ENCODE measurements at regions not wholly inside any gene's neighbourhood (a gene's known extent, or its start where the extent isn't known, plus 50 kb on each side); places are given as distances from the start of the nearest gene placed in this dataset.

GRCh38 chr7:40965774-40966173 is 737.1 kb downstream of the INHBA start:
- no peak for DNase-seq (ENCODE audit: low spot score)
- no peak for TF ChIP-seq CTCF (conservative IDR thresholded peaks at IDR 0.05; ENCODE audit: low read depth)
- ChIA-PET POLR2A (ENCODE audit: low non-redundant PET) (no interaction called here), CTCF (no interaction called here)
- H3K27ac ChIP-seq = no peak overlapping the region

- no peak overlapping the region for H3K27ac ChIP-seq
- no peak for DNase-seq (ENCODE audit: low spot score)
- POLR2A ChIA-PET (ENCODE audit: low non-redundant PET) = no interaction called here
- no peak for TF ChIP-seq CTCF (conservative IDR thresholded peaks at IDR 0.05; ENCODE audit: low read depth)
- CTCF ChIA-PET = no interaction called here
Observed at GRCh38 chr7:40965016-40965415, 737.9 kb downstream of the INHBA start.

DNA sequence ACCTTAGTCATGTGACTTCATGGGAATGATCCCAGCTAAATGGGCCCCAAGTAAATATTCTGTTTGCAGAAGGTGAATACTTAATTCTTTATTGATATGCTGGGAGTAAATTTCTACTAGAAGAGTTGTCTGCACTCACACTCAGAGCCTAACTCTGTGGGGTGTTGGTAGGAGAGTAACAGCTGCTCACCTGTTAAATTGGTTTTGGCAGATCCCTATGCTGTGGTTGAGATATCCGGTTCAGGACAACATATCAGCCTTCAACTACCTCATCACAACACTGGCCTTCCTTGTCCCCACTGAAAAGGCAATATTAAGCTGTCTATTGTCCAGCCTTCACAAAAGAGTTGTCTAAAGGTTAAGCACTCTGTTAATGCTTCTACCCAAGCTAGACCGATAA is 738.3 kb downstream of the INHBA start:
- CTCF ChIA-PET = no interaction called here
- DNase-seq (ENCODE audit: low spot score) = no peak
- TF ChIP-seq CTCF (conservative IDR thresholded peaks at IDR 0.05; ENCODE audit: low read depth) = no peak
- H3K27ac ChIP-seq = no peak overlapping the region
- POLR2A ChIA-PET (ENCODE audit: low non-redundant PET) = no interaction called here

GRCh38 chr7:40959955-40960354 is 742.9 kb downstream of the INHBA start:
- H3K27ac ChIP-seq = no peak overlapping the region
- POLR2A ChIA-PET (ENCODE audit: low non-redundant PET) = no interaction called here
- CTCF ChIA-PET = no interaction called here
- no peak for TF ChIP-seq CTCF (conservative IDR thresholded peaks at IDR 0.05; ENCODE audit: low read depth)
- no peak for DNase-seq (ENCODE audit: low spot score)

- ChIA-PET POLR2A (ENCODE audit: low non-redundant PET) (no interaction called here), CTCF (no interaction called here)
- no peak for TF ChIP-seq CTCF (conservative IDR thresholded peaks at IDR 0.05; ENCODE audit: low read depth)
- DNase-seq (ENCODE audit: low spot score) = no peak
- H3K27ac ChIP-seq = no peak overlapping the region
Observed at GRCh38 chr7:40948239-40948638, 754.7 kb downstream of the INHBA start.

DNA sequence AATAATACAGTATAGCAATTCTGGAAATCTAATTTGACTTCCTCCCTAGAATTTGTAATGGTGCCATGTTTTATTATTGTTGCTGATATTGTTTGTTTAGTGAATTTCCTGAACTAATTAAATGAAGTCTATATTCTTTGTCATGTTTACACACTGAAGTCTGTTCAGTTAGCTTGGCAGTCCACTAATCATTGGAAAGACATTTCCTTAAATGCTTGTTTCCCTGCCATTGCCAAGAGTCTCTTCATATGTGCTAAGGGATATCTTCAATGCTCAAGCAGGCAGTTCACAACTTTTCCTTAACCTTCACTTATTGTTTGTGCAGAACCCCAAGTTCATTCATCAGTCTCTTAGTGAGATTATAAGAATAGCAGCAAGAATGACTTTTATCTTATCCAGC is 755.3 kb downstream of the INHBA start:
- DNase-seq (ENCODE audit: low spot score) = no peak
- CTCF ChIA-PET = no interaction called here
- no peak overlapping the region for H3K27ac ChIP-seq
- POLR2A ChIA-PET (ENCODE audit: low non-redundant PET) = no interaction called here
- TF ChIP-seq CTCF (conservative IDR thresholded peaks at IDR 0.05; ENCODE audit: low read depth) = no peak

GRCh38 chr7:40946549-40946948 is 756.3 kb downstream of the INHBA start:
- no peak overlapping the region for H3K27ac ChIP-seq
- CTCF ChIA-PET = no interaction called here
- TF ChIP-seq CTCF (conservative IDR thresholded peaks at IDR 0.05; ENCODE audit: low read depth) = no peak
- DNase-seq (ENCODE audit: low spot score) = no peak
- POLR2A ChIA-PET (ENCODE audit: low non-redundant PET) = no interaction called here
